KMS-11 (cell line): ENCODE measurements at regions not wholly inside any gene's neighbourhood (a gene's known extent, or its start where the extent isn't known, plus 50 kb on each side); places are given as distances from the start of the nearest gene placed in this dataset.

Experiments used
- H2AFZ ChIP-seq: fragments of 200-600 bp; sonication (generic); 2 replicates; pipeline ENCODE4 v1.6.1; 2016; ENCODE audit warnings: antibody characterized with exemption, mixed run types, low read depth
- H3K27ac ChIP-seq: fragments of 200-600 bp; sonication (generic); 2 replicates; pipeline ENCODE4 v1.6.1; 2016; ENCODE audit warnings: mild to moderate bottlenecking, mixed run types
- H3K27me3 ChIP-seq: fragments of 200-600 bp; sonication (generic); 2 replicates; pipeline ENCODE4 v1.6.1; 2017; ENCODE audit warnings: mild to moderate bottlenecking, low read depth, mixed run types, moderate library complexity; ENCODE audit not compliant: insufficient read depth
- H3K36me3 ChIP-seq: fragments of 200-600 bp; sonication (generic); 2 replicates; pipeline ENCODE4 v1.6.1; 2017; ENCODE audit warnings: mild to moderate bottlenecking, mixed run types; ENCODE audit not compliant: insufficient read depth
- H3K4me1 ChIP-seq: fragments of 200-600 bp; sonication (generic); 2 replicates; pipeline ENCODE4 v1.6.1; 2016; ENCODE audit warnings: mild to moderate bottlenecking, low read depth, mixed run types; ENCODE audit not compliant: poor library complexity, severe bottlenecking
- H3K4me2 ChIP-seq: fragments of 200-600 bp; sonication (generic); 2 replicates; pipeline ENCODE4 v1.7.0; 2016; ENCODE audit warnings: mild to moderate bottlenecking, mixed run types
- H3K4me3 ChIP-seq: fragments of 200-600 bp; sonication (generic); IDR thresholded peaks from 2 replicates; pipeline ENCODE4 v1.6.1; 2017; ENCODE audit warnings: low read depth, low read length, mixed read lengths; ENCODE audit not compliant: insufficient read depth
- H3K79me2 ChIP-seq: fragments of 200-600 bp; sonication (generic); 2 replicates; pipeline ENCODE4 v1.6.1; 2016; ENCODE audit warnings: low read depth, mixed run types; ENCODE audit not compliant: insufficient read depth
- H3K9ac ChIP-seq: fragments of 200-600 bp; sonication (generic); 2 replicates; pipeline ENCODE4 v1.6.1; 2016; ENCODE audit warnings: mild to moderate bottlenecking, mixed run types
- H4K20me1 ChIP-seq: fragments of 200-600 bp; sonication (generic); 2 replicates; pipeline ENCODE4 v1.6.1; 2016; ENCODE audit warnings: mild to moderate bottlenecking, mixed run types; ENCODE audit not compliant: insufficient read depth
- TF ChIP-seq, protein P1 (sequence below): fragments of 200-600 bp; sonication (generic); conservative IDR thresholded peaks from 2 replicates; pipeline ENCODE4 v1.6.1; 2017; ENCODE audit warnings: low read depth, mild to moderate bottlenecking, antibody characterized with exemption, low read length, moderate library complexity, mixed read lengths

DNA sequence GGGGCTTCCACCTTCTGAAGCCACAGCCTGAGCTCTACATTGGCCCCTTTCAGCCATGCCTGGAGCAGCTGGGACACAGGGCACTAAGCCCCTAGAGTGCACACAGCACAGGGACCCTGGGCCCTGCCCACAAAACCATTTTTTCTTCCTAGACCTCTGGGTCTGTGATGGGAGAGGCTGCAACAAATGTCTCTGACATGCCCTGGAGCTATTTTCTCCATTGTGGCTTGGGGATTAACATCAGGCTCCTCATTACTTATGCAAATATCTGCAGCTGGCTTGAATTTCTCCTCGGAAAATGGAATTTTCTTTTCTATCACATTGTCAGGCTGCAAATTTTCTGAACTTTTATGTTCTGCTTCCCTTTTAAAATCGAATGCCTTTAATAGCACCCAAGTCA is 795.7 kb downstream of the LTN1 start:
- Histone ChIP-seq H3K27ac (no peak overlapping the region), H3K9ac (no peak overlapping the region), H3K4me3 (no peak overlapping the region), H2AFZ (no peak overlapping the region), H3K4me1 (no peaks in the 10 kb centered on the region), H3K36me3 (no peaks in the 10 kb centered on the region), H3K27me3 (no peaks in the 10 kb centered on the region), H3K79me2 (no peaks in the 10 kb centered on the region), H3K4me2 (no peak overlapping the region), H4K20me1 (no peaks in the 10 kb centered on the region)
- TF ChIP-seq, protein P1, sequence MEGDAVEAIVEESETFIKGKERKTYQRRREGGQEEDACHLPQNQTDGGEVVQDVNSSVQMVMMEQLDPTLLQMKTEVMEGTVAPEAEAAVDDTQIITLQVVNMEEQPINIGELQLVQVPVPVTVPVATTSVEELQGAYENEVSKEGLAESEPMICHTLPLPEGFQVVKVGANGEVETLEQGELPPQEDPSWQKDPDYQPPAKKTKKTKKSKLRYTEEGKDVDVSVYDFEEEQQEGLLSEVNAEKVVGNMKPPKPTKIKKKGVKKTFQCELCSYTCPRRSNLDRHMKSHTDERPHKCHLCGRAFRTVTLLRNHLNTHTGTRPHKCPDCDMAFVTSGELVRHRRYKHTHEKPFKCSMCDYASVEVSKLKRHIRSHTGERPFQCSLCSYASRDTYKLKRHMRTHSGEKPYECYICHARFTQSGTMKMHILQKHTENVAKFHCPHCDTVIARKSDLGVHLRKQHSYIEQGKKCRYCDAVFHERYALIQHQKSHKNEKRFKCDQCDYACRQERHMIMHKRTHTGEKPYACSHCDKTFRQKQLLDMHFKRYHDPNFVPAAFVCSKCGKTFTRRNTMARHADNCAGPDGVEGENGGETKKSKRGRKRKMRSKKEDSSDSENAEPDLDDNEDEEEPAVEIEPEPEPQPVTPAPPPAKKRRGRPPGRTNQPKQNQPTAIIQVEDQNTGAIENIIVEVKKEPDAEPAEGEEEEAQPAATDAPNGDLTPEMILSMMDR = no peak

DNA sequence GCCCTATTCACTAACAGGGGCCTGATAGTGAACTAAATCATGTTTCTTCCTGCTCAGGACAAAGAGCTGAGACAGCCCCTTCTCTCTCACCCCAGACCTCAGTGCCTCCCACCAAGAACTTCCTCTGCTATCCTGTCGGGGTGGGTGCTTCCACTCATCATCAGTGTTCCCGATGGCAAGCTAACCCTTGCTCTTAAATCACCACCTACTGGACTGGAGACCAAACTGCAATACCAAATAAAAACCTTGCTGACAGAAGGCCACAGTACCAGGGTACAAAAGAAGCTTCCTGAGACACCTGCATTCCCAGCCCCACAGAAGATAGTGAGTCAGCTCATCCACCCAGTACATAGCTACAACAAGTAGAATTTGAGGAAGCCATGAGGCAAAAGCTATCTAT is 799.5 kb downstream of the LTN1 start:
- Histone ChIP-seq H3K9ac (no peak overlapping the region), H3K27me3 (no peaks in the 10 kb centered on the region)

DNA sequence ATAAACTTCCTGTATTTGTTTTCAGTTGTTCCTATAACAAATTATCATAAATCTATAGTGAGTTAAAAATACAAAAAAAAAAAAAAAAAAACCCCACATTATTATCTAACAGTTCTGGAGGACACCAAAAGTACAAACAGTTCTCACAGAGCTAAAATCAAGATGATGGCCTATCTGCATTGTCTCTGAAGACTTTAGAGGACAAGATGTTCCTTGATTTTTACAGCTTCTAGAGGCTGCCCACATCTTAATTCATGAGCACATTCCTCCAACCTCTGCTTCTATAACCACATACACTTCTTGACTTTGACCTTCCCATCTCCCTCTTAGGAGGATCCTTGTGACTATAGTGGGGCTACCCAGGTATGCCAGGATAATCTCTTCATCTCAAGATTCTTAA is 806.1 kb downstream of the LTN1 start:
- no peaks in the 10 kb centered on the region for H3K79me2 ChIP-seq
- H2AFZ ChIP-seq = no peak overlapping the region
- no peaks in the 10 kb centered on the region for H3K36me3 ChIP-seq
- TF ChIP-seq, protein P1 = no peak
- no peak overlapping the region for H3K4me2 ChIP-seq
- no peaks in the 10 kb centered on the region for H3K4me1 ChIP-seq
- H3K27ac ChIP-seq = no peak overlapping the region
- no peaks in the 10 kb centered on the region for H4K20me1 ChIP-seq
- no peak overlapping the region for H3K4me3 ChIP-seq
- no peak overlapping the region for H3K9ac ChIP-seq
- no peaks in the 10 kb centered on the region for H3K27me3 ChIP-seq

More for the DNA sequence above, 799.5 kb downstream of the LTN1 start:
- Histone ChIP-seq H3K27ac (no peak overlapping the region), H3K4me1 (no peaks in the 10 kb centered on the region), H3K79me2 (no peaks in the 10 kb centered on the region), H3K4me2 (no peak overlapping the region), H3K4me3 (no peak overlapping the region), H3K36me3 (no peaks in the 10 kb centered on the region), H2AFZ (no peak overlapping the region), H4K20me1 (no peaks in the 10 kb centered on the region)
- TF ChIP-seq, protein P1 = 0 out of 2 replicates have a peak, but pooled peaks have one; percentile 18

DNA sequence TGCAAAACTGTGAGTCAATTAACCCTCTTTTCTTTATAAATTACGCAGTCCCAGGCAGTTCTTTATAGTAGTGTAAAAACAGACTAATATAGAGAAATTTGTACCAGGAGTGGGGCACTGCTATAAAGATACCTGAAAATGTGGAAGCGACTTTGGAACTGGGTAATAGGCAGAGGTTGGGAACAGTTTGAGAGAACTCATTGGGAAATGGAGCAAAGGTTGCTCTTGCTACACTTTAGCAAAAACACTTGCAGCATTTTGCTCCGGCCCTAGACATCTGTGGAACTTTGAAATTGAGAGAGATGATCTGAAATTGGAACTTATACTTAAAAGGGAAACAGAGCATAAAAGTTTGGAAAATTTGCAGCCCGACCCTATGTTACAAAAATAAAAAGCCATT is 810.9 kb downstream of the LTN1 start:
- no peaks in the 10 kb centered on the region for H3K36me3 ChIP-seq
- H2AFZ ChIP-seq = no peak overlapping the region
- no peaks in the 10 kb centered on the region for H3K27me3 ChIP-seq
- no peak overlapping the region for H3K4me2 ChIP-seq
- no peak overlapping the region for H3K4me3 ChIP-seq
- no peak overlapping the region for H3K27ac ChIP-seq
- H3K4me1 ChIP-seq = peaks cover 5% of the 10 kb centered on the region
- no peaks in the 10 kb centered on the region for H3K79me2 ChIP-seq
- TF ChIP-seq, protein P1 = no peak
- H4K20me1 ChIP-seq = no peaks in the 10 kb centered on the region
- no peak overlapping the region for H3K9ac ChIP-seq

DNA sequence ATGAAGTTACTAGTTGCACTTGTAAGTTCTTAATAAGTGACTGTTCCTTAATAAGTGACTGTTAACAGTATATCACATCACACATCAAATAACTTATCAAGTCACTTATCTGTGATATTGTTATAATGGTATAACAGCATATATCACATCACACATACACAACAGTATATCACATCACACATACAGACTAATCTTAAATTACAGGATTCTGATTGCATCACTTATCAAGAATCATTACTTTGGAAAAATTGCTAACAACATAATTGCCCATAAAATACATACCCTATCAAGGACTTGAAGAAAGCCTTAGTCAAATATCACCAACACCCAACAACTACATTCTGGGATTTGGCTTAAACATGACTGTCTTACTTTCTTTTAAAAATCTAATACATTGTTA is 813.5 kb downstream of the LTN1 start:
- H3K27me3 ChIP-seq = no peaks in the 10 kb centered on the region
- H3K4me3 ChIP-seq = no peak overlapping the region
- H2AFZ ChIP-seq = no peak overlapping the region
- H3K4me1 ChIP-seq = peaks cover 7% of the 10 kb centered on the region
- H3K36me3 ChIP-seq = no peaks in the 10 kb centered on the region
- no peak overlapping the region for H3K4me2 ChIP-seq
- no peak overlapping the region for H3K27ac ChIP-seq
- no peak overlapping the region for H3K9ac ChIP-seq
- TF ChIP-seq, protein P1 = no peak
- H3K79me2 ChIP-seq = no peaks in the 10 kb centered on the region
- no peaks in the 10 kb centered on the region for H4K20me1 ChIP-seq
